HepG2 (cell line): ENCODE measurements at regions not wholly inside any gene's neighbourhood (a gene's known extent, or its start where the extent isn't known, plus 50 kb on each side); places are given as distances from the start of the nearest gene placed in this dataset.

Source experiments
- MYC ChIP-seq: sonication (generic); formaldehyde crosslinking; IDR thresholded peaks from 2 replicates; pipeline ENCODE4 v1.9.0; 2021; ENCODE audit warnings: missing genetic modification reagents, borderline replicate concordance
- U2AF1 ChIP-seq: fragments of 200-400 bp; formaldehyde crosslinking; optimal IDR thresholded peaks from 2 replicates; pipeline ENCODE3; 2017; ENCODE audit warnings: mild to moderate bottlenecking, low read depth, low read length
- ZNF446 ChIP-seq: sonication (generic); formaldehyde crosslinking; IDR thresholded peaks from 2 replicates; pipeline ENCODE4 v1.5.0; 2020; ENCODE audit warnings: mild to moderate bottlenecking, missing genetic modification reagents

DNA sequence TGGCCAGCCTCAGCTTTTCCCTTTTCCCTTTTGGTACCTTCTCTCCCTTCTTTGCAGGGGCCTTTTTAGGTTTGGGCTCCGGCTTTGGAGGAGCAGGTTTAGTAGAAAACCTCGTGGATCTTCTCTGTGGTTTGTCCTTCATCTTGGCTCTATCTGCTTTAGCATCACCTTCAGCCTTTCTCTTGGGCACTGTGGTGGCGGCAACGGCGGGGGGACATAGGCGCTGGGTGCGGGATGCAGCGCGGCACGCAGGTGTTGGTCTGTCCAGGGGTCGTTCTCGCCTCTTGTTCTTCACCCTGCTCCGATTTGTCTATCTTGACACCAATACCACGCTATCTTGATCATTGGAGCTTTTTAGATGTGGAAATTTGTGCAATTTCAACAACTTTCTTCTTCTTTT, 64.5 kb upstream of the SMAD3 start:
- TF ChIP-seq U2AF1, result no peak
- no peak for TF ChIP-seq ZNF446 (CRISPR knock-in tag)
- TF ChIP-seq MYC (CRISPR knock-in tag), result no peak
